GM18505 (cell line): ENCODE measurements at regions not wholly inside any gene's neighbourhood (a gene's known extent, or its start where the extent isn't known, plus 50 kb on each side); places are given as distances from the start of the nearest gene placed in this dataset.
"Not testable (repeated sequence)": the region's sequence is repeated elsewhere in the genome, so short reads cannot be mapped to it uniquely, and the experiment has no call there.

ENCODE experiments used
- ATAC-seq: cut with Tn5 transposase; IDR thresholded peaks from one replicate; pipeline ENCODE4 v1.9.1; 2021; ENCODE audit not compliant: unreplicated experiment
- POLR2A ChIP-seq: IDR thresholded peaks from 4 replicates; pipeline ENCODE4 v1.6.1; 2011; ENCODE audit warnings: borderline replicate concordance; ENCODE audit not compliant: insufficient read depth, insufficient read length; ENCODE audit errors: extremely low read depth

GRCh38 chr6:166853371-166854325 lies 102.7 kb downstream of the RNASET2 start:
- no peak for TF ChIP-seq POLR2A
- no peak for ATAC-seq

DNA sequence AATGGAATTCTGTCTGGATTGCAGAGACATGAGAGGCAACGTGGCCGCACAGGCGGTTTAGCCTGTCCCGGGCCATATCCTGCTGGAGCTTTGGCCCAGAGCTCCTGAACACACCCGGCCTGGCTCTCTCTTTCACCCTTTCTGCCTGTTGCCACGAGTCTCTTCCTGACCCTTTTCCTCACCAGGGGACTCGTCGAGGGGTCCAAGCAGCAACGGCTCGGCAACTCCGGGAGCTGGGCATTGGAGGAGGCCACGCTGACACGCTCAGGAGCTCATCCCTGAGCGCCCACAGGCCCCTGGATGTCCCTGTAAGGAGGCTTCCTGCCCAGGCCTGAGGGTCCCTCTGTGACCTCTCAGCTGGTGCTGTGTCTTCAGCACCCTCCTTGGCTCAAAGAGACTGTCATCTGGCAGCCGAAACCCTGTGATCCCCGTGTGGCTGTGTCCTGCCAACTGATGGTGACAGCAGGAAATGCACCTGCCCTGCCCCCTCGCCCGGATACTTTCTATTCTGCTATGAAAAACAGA lies 103.8 kb downstream of the RNASET2 start:
- TF ChIP-seq POLR2A, result no peak
- ATAC-seq, result peak; percentile 57

DNA sequence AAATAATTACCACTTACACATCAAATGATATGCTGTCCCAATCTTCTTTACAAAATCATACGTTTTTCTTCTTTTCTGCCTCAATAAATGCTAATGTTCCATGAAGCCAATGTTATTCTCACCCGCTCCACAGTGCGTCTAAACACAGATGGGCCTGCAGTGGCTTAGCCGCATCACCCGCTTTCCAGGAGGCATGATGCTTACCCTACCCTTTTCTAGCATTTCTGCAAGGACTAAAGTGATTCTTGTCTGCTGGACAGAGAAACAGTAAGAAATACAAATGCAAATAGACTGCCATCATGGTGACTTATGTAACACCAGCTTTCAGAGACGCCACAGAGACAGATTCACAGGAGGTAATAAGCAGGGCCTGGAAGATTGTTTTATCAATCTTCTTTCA lies 104.4 kb downstream of the RNASET2 start:
- TF ChIP-seq POLR2A, result no peak
- no peak for ATAC-seq

- no peak for ATAC-seq
- TF ChIP-seq POLR2A, result no peak
These were observed 104.9 kb downstream of the RNASET2 start for GRCh38 chr6:166851426-166851825.

GRCh38 chr6:166850677-166851076 lies 105.7 kb downstream of the RNASET2 start:
- no peak for TF ChIP-seq POLR2A
- no peak for ATAC-seq

DNA sequence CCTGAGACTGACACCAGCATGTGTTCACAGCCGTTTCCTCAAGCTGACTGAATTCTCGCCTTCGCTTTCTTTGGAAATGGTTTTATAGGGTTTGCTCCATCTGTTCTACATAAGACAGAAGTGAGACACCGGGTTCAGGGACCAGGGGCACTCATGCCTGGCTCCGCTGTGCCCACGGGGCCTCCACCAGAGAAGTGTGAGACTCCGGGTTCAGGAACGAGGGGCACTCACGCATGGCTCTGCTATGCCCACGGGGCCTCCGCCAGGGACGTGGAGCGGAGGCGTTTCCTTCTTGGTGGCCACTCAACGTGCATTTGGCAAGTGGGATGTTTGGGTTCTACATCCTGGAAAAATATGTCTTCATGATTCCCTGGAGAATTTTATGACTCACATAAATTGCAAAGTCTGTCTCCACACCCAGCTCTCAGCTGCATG lies 106.6 kb downstream of the RNASET2 start:
- TF ChIP-seq POLR2A, result no peak
- ATAC-seq, result no peak

DNA sequence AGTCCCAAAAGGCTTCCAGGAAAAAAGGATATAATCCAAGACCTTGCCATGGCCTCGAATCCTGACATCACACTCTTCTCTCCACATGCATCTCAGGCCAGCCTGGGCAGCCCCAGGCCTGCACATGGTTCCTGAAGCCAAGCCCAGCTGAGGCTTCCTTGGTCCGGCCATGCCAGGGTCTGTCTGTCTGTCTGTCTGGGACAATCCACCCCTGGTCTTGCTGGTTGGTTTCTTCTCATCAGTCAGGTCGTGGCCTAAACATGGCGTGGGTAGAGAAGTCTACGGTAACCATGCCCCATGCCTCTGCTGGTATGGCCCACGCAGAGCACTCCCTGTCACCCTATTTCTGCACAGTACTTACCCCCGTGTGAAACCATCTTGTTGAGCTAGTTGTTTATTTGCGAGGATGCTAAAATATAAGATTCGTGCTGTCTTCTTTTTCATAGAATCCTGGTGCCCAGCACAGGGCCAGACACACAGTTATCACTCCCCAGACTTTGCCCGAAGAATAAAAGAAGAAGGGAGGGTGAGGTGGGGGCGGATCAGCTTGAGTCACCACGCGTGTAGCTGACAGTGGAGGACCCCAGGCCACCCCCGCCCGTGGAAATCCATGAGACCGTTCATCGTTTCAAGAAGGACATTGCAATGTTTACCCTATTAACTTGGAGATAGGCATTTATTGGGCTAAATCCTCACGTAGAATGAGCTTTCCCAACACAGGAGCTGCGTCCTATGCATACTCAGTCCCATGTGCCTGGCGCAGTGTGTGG lies 107.2 kb downstream of the RNASET2 start:
- no peak for ATAC-seq
- no peak for TF ChIP-seq POLR2A

DNA sequence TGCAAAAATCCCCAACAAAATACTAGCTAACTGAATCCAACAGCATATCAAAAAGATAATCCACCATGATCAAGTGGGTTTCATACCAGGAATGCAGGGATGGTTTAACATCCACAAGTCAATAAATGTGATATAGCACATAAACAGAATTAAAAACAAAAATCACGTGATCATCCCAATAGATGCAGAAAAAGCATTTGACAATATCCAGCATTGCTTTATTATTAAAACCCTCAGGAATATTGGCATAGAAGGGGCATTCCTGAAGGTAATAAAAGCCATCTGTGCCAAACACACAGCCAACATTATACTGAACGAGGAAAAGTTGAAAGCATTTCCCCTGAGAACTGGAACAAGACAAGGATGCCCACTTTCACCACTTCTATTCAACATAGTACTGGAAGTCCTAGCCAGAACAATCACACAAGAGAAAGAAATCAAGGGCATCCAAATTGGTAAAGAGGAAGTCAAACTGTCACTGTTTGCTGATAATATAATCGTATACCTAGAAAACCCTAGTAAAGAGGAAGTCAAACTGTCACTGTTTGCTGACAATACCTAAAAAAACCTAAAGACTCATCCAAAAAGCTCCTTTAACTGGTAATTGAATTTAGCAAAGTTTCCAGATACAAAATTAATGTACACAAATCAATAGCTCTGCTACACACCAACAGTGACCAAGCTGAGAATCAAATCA lies 109.8 kb downstream of the RNASET2 start:
- not testable (repeated sequence) for ATAC-seq

DNA sequence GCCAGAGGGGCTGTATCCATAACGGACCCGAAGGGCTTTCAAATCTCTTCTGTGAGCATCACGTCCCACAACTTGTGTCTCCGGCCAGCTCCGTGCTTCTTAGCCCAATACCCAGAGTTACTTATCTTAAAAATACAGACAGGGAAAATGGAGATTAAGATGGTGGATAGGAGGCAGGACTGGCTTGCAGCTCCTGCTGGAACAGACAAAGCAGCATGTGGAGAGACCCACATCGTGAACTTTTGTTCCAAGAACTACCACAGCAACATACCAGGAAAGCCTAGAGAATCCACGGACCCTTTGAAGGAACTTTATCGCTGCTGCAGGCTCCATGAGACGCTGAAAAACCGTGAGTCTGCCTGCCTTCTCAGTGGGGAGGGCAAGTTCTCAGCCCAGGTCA lies 113.7 kb downstream of the RNASET2 start:
- ATAC-seq, result no peak
- TF ChIP-seq POLR2A, result no peak

- no peak for ATAC-seq
- no peak for TF ChIP-seq POLR2A
These were observed 115.1 kb downstream of the RNASET2 start for GRCh38 chr6:166841216-166841615.

DNA sequence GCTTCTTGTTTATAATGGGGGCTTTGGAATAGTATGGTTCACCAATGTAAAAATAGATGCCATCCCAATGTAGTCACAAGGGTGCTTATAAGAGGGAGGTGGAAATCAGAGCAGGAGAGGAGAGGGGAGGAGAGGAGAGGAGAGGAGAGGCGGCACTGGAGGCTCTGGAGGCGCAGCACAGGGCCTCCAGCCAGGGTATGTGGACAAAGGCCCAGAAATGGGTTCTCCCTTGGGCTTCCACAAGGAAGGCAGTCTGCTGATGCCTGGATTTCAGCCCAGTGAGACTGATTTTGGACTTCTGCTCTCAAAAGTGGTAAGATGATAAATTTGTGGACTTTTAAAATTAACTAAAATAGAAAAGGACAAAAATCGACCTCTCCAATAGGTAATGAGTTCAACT lies 116.8 kb downstream of the RNASET2 start:
- no peak for TF ChIP-seq POLR2A
- ATAC-seq, result no peak

DNA sequence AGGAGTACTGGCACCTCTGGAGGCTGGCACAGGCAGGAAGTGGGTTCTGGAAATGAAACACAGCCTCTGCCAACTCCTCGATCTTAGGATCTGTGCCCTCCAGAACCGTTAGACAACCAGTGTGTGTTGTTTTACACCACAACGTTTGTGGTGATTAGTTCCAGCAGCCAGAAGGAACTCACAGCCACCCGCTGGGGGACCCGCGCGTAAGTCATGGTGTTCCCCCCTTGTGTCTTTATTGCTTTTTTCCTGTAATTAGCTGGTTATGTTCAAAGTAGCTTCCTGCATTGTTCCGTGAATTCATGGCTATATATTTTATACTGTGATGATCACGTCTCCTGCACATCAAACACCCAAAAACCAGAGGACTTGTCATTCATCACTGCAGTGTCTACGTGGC lies 117.4 kb downstream of the RNASET2 start:
- no peak for TF ChIP-seq POLR2A
- ATAC-seq, result no peak
